GM23248 (cell line): ENCODE measurements at regions not wholly inside any gene's neighbourhood (a gene's known extent, or its start where the extent isn't known, plus 50 kb on each side); places are given as distances from the start of the nearest gene placed in this dataset.

Experiments used
- DNase-seq: peaks from one replicate; pipeline ENCODE4 v3.0.0-alpha.2; 2015
- H2AFZ ChIP-seq: fragments of 200-600 bp; sonication (generic); 2 replicates; pipeline ENCODE4 v1.6.1; 2016; ENCODE audit warnings: antibody characterized with exemption
- H3F3A ChIP-seq: fragments of 200-600 bp; sonication (generic); 2 replicates; pipeline ENCODE4 v1.6.1; 2016; ENCODE audit warnings: mild to moderate bottlenecking, antibody characterized with exemption, mixed run types; ENCODE audit not compliant: insufficient read depth
- H3K27ac ChIP-seq: fragments of 200-600 bp; sonication (generic); 2 replicates; pipeline ENCODE4 v1.5.1; 2016; ENCODE audit warnings: mild to moderate bottlenecking
- H3K27me3 ChIP-seq: fragments of 200-600 bp; sonication (generic); replicated peaks from 2 replicates; pipeline ENCODE4 v1.6.1; 2016; ENCODE audit warnings: mild to moderate bottlenecking; ENCODE audit not compliant: insufficient read depth
- H3K36me3 ChIP-seq: fragments of 200-600 bp; sonication (generic); 2 replicates; pipeline ENCODE4 v1.6.1; 2016; ENCODE audit warnings: low read depth, mild to moderate bottlenecking
- H3K4me1 ChIP-seq: fragments of 200-600 bp; sonication (generic); 2 replicates; pipeline ENCODE4 v1.6.1; 2016; ENCODE audit warnings: mild to moderate bottlenecking; ENCODE audit not compliant: insufficient read depth
- H3K4me2 ChIP-seq: fragments of 200-600 bp; sonication (generic); one replicate; pipeline ENCODE4 v1.6.1; 2016; ENCODE audit warnings: mild to moderate bottlenecking; ENCODE audit not compliant: unreplicated experiment
- H3K4me3 ChIP-seq: fragments of 200-600 bp; sonication (generic); 2 replicates; pipeline ENCODE4 v1.5.1; 2016; ENCODE audit warnings: mild to moderate bottlenecking
- H3K79me2 ChIP-seq: fragments of 200-600 bp; sonication (generic); 2 replicates; pipeline ENCODE4 v1.6.1; 2016; ENCODE audit warnings: mild to moderate bottlenecking; ENCODE audit not compliant: insufficient read depth
- H3K9ac ChIP-seq: fragments of 200-600 bp; sonication (generic); 2 replicates; pipeline ENCODE4 v1.6.1; 2016; ENCODE audit warnings: mild to moderate bottlenecking
- H3K9me2 ChIP-seq: fragments of 200-600 bp; sonication (generic); 2 replicates; pipeline ENCODE4 v1.6.1; 2016; ENCODE audit warnings: mixed run types, mild to moderate bottlenecking, moderate library complexity; ENCODE audit not compliant: insufficient read depth
- H3K9me3 ChIP-seq: fragments of 200-600 bp; sonication (generic); one replicate; pipeline ENCODE4 v1.6.1; 2017; ENCODE audit warnings: low read depth
- H4K20me1 ChIP-seq: fragments of 200-600 bp; sonication (generic); 2 replicates; pipeline ENCODE4 v1.6.0; 2016; ENCODE audit not compliant: insufficient read depth
- EZH2 ChIP-seq: fragments of 200-600 bp; sonication (generic); IDR thresholded peaks from 2 replicates; pipeline ENCODE4 v1.6.1; 2018; ENCODE audit warnings: antibody characterized with exemption, mild to moderate bottlenecking; ENCODE audit not compliant: insufficient read depth, poor library complexity, severe bottlenecking
- EZH2phosphoT487 ChIP-seq: fragments of 200-600 bp; sonication (generic); IDR thresholded peaks from 2 replicates; pipeline ENCODE4 v1.6.1; 2018; ENCODE audit warnings: antibody characterized with exemption, moderate library complexity, mild to moderate bottlenecking, low read depth; ENCODE audit not compliant: insufficient read depth
- WGBS, 2 experiments: methylation state at CpG; one replicate each; pipeline ENCODE4 v1.1.6; 2015 to 2017; ENCODE audit warnings: low lambda C conversion rate in 2 of 2, low coverage in 1 of 2; ENCODE audit errors: missing lambda C conversion rate in 2 of 2; 5-methylcytosine and 5-hydroxymethylcytosine counted together
- in situ Hi-C: fragments of 300-500 bp; cut with MboI; formaldehyde crosslinking; loops from 2 replicates; pipeline ENCODE4 v1.15.0; 2020

DNA sequence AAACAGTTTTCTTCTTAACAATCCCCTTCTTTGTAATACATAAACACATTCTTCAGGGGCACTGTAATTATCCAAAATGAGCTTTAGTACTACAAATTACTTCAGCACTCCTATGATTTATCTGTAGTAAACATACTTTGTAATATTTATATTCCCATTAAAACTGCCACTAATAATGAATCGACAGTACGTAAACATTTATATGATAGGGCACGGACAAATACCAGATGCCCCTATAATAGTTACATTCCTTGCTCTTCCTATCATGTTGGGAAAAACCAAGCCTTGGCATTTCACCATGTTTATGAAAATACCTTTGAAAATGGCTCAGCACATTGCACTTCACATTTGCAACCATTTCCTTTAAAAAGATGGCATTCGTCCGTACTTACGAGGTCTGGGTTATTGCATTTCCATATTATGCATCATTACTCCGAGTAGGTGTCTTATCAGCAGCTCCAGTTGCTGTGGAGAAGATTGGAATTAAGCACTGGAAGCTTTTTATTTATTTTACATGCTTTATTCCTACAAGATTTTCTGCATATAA, 1043.4 kb downstream of the DIAPH3 start:
- no peak overlapping the region for H3K4me3 ChIP-seq
- no peaks in the 10 kb centered on the region for H3K36me3 ChIP-seq
- TF ChIP-seq EZH2phosphoT487 (no peak), EZH2 (no peak)
- no peaks in the 10 kb centered on the region for H4K20me1 ChIP-seq
- H3K9ac ChIP-seq: no peak overlapping the region
- H3K27me3 ChIP-seq: no peaks in the 10 kb centered on the region
- DNase-seq: no peak
- 38 to 44% methylated on average over 7 of the region's 7 CpGs for WGBS, 2 experiments
- no peak overlapping the region for H3K4me2 ChIP-seq
- in situ Hi-C loops: no loop called here
- no peaks in the 10 kb centered on the region for H3K4me1 ChIP-seq
- no peaks in the 10 kb centered on the region for H3K79me2 ChIP-seq
- no peaks in the 10 kb centered on the region for H3F3A ChIP-seq
- H2AFZ ChIP-seq: no peak overlapping the region
- no peak overlapping the region for H3K27ac ChIP-seq
- no peaks in the 10 kb centered on the region for H3K9me3 ChIP-seq
- H3K9me2 ChIP-seq: no peaks in the 10 kb centered on the region

DNA sequence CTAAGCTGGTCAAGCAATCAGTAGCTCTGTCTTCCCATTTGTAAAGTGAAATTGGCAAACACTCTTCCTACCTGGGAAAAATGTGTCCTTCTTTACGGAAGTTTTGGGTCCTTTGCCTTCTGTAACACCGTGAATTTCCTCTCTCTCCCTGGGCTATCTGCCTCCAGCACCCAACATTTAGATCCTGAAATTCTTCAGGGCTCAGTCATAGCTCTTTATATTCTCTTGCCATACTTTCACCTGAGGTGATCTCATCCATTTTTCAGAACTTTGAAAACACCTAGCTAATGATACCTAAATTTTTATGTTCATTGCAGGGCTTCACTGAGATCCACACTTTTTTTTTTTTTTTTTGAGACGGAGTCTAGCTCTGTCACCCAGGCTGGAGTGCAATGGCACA, 1042.2 kb downstream of the DIAPH3 start:
- no peaks in the 10 kb centered on the region for H3K27me3 ChIP-seq
- no peak overlapping the region for H3K27ac ChIP-seq
- 23 to 39% methylated on average over 3 of the region's 3 CpGs for WGBS, 2 experiments
- H3K4me3 ChIP-seq: no peak overlapping the region
- no peak overlapping the region for H3K9ac ChIP-seq
- in situ Hi-C loops: no loop called here
- H4K20me1 ChIP-seq: no peaks in the 10 kb centered on the region; the same call in 1 of the 2 replicates
- no peaks in the 10 kb centered on the region for H3K9me3 ChIP-seq
- H3K4me2 ChIP-seq: no peak overlapping the region
- DNase-seq: no peak
- TF ChIP-seq EZH2 (no peak), EZH2phosphoT487 (no peak)
- H3K9me2 ChIP-seq: no peaks in the 10 kb centered on the region
- H3K36me3 ChIP-seq: no peaks in the 10 kb centered on the region
- H3F3A ChIP-seq: no peaks in the 10 kb centered on the region
- no peaks in the 10 kb centered on the region for H3K4me1 ChIP-seq
- no peak overlapping the region for H2AFZ ChIP-seq
- H3K79me2 ChIP-seq: no peaks in the 10 kb centered on the region

DNA sequence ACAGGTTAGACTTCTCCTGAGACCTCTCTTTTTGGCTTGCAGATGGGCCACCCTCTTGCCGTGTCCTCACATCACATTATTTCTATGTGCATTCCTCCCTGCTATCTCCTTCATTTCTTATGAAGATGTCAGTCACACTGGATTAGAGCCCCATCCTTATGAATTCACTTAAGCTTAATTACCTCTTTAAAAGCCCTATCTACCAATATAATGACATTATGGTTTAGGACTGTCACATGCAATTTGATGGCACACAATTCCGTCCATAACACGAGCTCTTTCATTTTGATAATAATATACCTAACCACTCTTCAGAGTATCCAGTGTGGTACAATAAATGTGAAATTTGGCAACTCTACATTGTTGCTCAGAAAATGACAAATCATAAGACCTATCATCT, 1037.3 kb downstream of the DIAPH3 start:
- no peak overlapping the region for H2AFZ ChIP-seq
- no peaks in the 10 kb centered on the region for H3K36me3 ChIP-seq
- H3K9ac ChIP-seq: no peak overlapping the region
- no peaks in the 10 kb centered on the region for H3K27me3 ChIP-seq
- in situ Hi-C loops: no loop called here
- no peaks in the 10 kb centered on the region; the same call in 1 of the 2 replicates for H4K20me1 ChIP-seq
- no peak overlapping the region for H3K4me2 ChIP-seq
- no peak overlapping the region for H3K27ac ChIP-seq
- no peak for TF ChIP-seq EZH2
- no peak for TF ChIP-seq EZH2phosphoT487
- no peaks in the 10 kb centered on the region for H3K79me2 ChIP-seq
- no peaks in the 10 kb centered on the region for H3K4me1 ChIP-seq
- no peak for DNase-seq
- H3K4me3 ChIP-seq: no peak overlapping the region
- H3K9me3 ChIP-seq: no peaks in the 10 kb centered on the region
- H3K9me2 ChIP-seq: no peaks in the 10 kb centered on the region
- no peaks in the 10 kb centered on the region for H3F3A ChIP-seq
- WGBS, 2 experiments: 50 to 51% methylated on average over 3 of the region's 3 CpGs

DNA sequence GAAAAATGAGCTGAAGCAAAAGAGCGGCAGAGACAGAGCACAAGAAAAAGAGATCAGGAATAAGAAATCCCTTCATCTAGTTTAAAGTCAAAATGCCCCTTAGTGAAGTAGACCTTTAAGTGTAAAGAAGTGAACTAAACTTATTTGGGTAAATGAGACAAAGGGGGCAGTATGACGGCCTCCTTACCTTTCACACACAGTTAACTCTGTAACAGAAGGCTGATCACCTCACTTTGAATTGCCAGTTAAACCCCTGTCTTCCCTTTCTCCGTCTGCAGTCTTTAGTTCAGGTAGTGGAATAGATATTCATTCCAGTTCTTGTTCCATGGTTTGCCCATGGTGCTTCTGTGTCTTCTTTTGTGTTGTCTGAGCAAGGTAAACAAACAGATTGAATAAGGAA, 1029.8 kb downstream of the DIAPH3 start:
- H3K9me3 ChIP-seq: no peaks in the 10 kb centered on the region
- no peak overlapping the region for H3K27ac ChIP-seq
- no peak overlapping the region for H2AFZ ChIP-seq
- WGBS, 2 experiments: 21 to 24% methylated on average over 3 of the region's 3 CpGs
- DNase-seq: no peak
- no peak for TF ChIP-seq EZH2phosphoT487
- no peak for TF ChIP-seq EZH2
- in situ Hi-C loops: no loop called here
- no peaks in the 10 kb centered on the region for H3F3A ChIP-seq
- no peak overlapping the region for H3K4me2 ChIP-seq
- H3K9ac ChIP-seq: no peak overlapping the region
- H3K9me2 ChIP-seq: no peaks in the 10 kb centered on the region
- H3K36me3 ChIP-seq: no peaks in the 10 kb centered on the region
- no peaks in the 10 kb centered on the region for H3K27me3 ChIP-seq
- no peaks in the 10 kb centered on the region for H3K4me1 ChIP-seq
- H3K4me3 ChIP-seq: no peak overlapping the region
- H4K20me1 ChIP-seq: no peaks in the 10 kb centered on the region
- no peaks in the 10 kb centered on the region for H3K79me2 ChIP-seq

DNA sequence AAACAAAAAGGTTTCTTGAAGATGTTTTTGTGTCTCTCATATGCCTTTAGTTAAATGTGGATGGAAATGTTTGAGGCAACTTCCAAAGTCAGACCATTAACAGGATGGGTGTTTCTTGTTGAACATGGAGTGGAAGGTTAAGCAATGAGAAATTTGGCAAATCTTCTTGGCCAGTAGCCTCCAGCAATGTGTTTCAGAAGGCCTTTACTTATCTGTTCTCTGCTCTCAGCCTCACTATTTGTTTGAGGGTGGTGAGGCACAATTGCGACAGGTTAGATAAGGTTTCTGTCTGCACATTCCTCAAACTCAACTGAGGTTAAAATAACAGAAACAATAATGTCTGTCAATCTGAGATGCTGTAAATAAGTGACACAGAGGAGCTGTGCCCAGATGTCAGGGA, 1019.0 kb downstream of the DIAPH3 start:
- H3K9me2 ChIP-seq: no peaks in the 10 kb centered on the region
- no peak overlapping the region for H3K4me3 ChIP-seq
- no peak overlapping the region for H3K27ac ChIP-seq
- no peak overlapping the region for H3K9ac ChIP-seq
- H3K79me2 ChIP-seq: no peaks in the 10 kb centered on the region
- no peaks in the 10 kb centered on the region for H4K20me1 ChIP-seq
- DNase-seq: no peak
- TF ChIP-seq EZH2phosphoT487: no peak
- TF ChIP-seq EZH2: no peak
- no peaks in the 10 kb centered on the region for H3K36me3 ChIP-seq
- H3K9me3 ChIP-seq: no peaks in the 10 kb centered on the region
- H3K27me3 ChIP-seq: no peaks in the 10 kb centered on the region
- no peaks in the 10 kb centered on the region for H3K4me1 ChIP-seq
- in situ Hi-C loops: no loop called here
- H2AFZ ChIP-seq: no peak overlapping the region
- H3K4me2 ChIP-seq: no peak overlapping the region
- 57 to 86% methylated on average over 1 of the region's 1 CpG for WGBS, 2 experiments
- H3F3A ChIP-seq: no peaks in the 10 kb centered on the region
